SK-N-SH treated with all-trans-retinoic acid at 6 μM for 48 hours (cell line): ENCODE measurements at regions not wholly inside any gene's neighbourhood (a gene's known extent, or its start where the extent isn't known, plus 50 kb on each side); places are given as distances from the start of the nearest gene placed in this dataset.

Source experiments
- ARNTL ChIP-seq: fragments of 450-650 bp; formaldehyde crosslinking; IDR thresholded peaks from 2 replicates; pipeline ENCODE4 v1.5.0; 2020; ENCODE audit warnings: low read depth, mild to moderate bottlenecking, moderate library complexity, borderline replicate concordance
- CREB5 ChIP-seq: fragments of 250-450 bp; sonication (Bioruptor Pico); IDR thresholded peaks from 2 replicates; pipeline ENCODE4 v1.5.1; 2020; ENCODE audit warnings: low read depth, mild to moderate bottlenecking, moderate library complexity
- GLIS3 ChIP-seq: fragments of 250-450 bp; sonication (Bioruptor Pico); IDR thresholded peaks from 2 replicates; pipeline ENCODE4 v1.5.0; 2020; ENCODE audit warnings: mild to moderate bottlenecking, moderate library complexity
- ISL1 ChIP-seq: fragments of 250-450 bp; sonication (Bioruptor Pico); IDR thresholded peaks from 2 replicates; pipeline ENCODE4 v2.1.2; 2022; ENCODE audit warnings: mild to moderate bottlenecking, moderate library complexity
- OSR1 ChIP-seq: fragments of 250-450 bp; sonication (Bioruptor Pico); IDR thresholded peaks from 2 replicates; pipeline ENCODE4 v1.8.0; 2022; ENCODE audit warnings: moderate library complexity, mild to moderate bottlenecking, inconsistent platforms
- PATZ1 ChIP-seq: fragments of 250-450 bp; sonication (Bioruptor Pico); IDR thresholded peaks from 2 replicates; pipeline ENCODE4 v1.8.0; 2020; ENCODE audit warnings: mild to moderate bottlenecking, moderate library complexity, borderline replicate concordance
- RARB ChIP-seq: fragments of 250-450 bp; sonication (Bioruptor Pico); IDR thresholded peaks from 2 replicates; pipeline ENCODE4 v1.8.0; 2021; ENCODE audit warnings: mild to moderate bottlenecking, moderate library complexity
- TOX ChIP-seq: fragments of 250-450 bp; sonication (Bioruptor Pico); IDR thresholded peaks from 2 replicates; pipeline ENCODE4 v1.8.0; 2021; ENCODE audit warnings: mild to moderate bottlenecking, moderate library complexity, borderline replicate concordance
- TSHZ2 ChIP-seq: fragments of 250-450 bp; sonication (Bioruptor Pico); IDR thresholded peaks from 2 replicates; pipeline ENCODE4 v1.5.0; 2020; ENCODE audit warnings: mild to moderate bottlenecking, moderate library complexity
- ZFP30 ChIP-seq: fragments of 450-650 bp; formaldehyde crosslinking; IDR thresholded peaks from 2 replicates; pipeline ENCODE4 v1.5.0; 2022; ENCODE audit warnings: mild to moderate bottlenecking, moderate library complexity
- ZNF565 ChIP-seq: fragments of 450-650 bp; formaldehyde crosslinking; conservative IDR thresholded peaks from 2 replicates; pipeline ENCODE4 v1.5.0; 2020; ENCODE audit warnings: low read depth, mild to moderate bottlenecking, moderate library complexity
- ZNF70 ChIP-seq: fragments of 450-650 bp; formaldehyde crosslinking; IDR thresholded peaks from 2 replicates; pipeline ENCODE4 v1.5.0; 2020; ENCODE audit warnings: mild to moderate bottlenecking, moderate library complexity
- ZNF8 ChIP-seq: fragments of 450-650 bp; formaldehyde crosslinking; IDR thresholded peaks from 2 replicates; pipeline ENCODE4 v1.5.0; 2020; ENCODE audit warnings: mild to moderate bottlenecking, moderate library complexity

- TF ChIP-seq PATZ1 (no peak), ZFP30 (no peak), CREB5 (CRISPR knock-in tag) (no peak), RARB (no peak), TSHZ2 (CRISPR knock-in tag) (no peak), TOX (CRISPR knock-in tag) (no peak), OSR1 (CRISPR knock-in tag) (no peak), ZNF8 (no peak), ARNTL (CRISPR knock-in tag) (no peak), ZNF70 (no peak), ZNF565 (CRISPR knock-in tag) (no peak), ISL1 (CRISPR knock-in tag) (no peak), GLIS3 (CRISPR knock-in tag) (no peak)
Observed at GRCh38 chr1:177665935-177666334, 303.9 kb downstream of the SEC16B start.
